B cell (primary cell): ENCODE measurements at regions not wholly inside any gene's neighbourhood (a gene's known extent, or its start where the extent isn't known, plus 50 kb on each side); places are given as distances from the start of the nearest gene placed in this dataset.

ENCODE experiments used
- ATAC-seq: fragments of 200-7000 bp; cut with Tn5 transposase; one replicate; pipeline ENCODE4 v1.10.0; 2021; ENCODE audit warnings: low read depth, mild to moderate bottlenecking, moderate number of reproducible peaks, moderate library complexity
- CTCF ChIA-PET: fragments of 350-600 bp; sonication (Branson Sonifier 250); formaldehyde crosslinking; loops from one replicate; lab custom pipeline; 2021; ENCODE audit warnings: antibody characterized with exemption, inconsistent platforms; lab: Charles Lee
- POLR2A ChIA-PET: fragments of 350-600 bp; sonication (Branson Sonifier 250); formaldehyde crosslinking; loops from one replicate; lab custom pipeline; 2021; ENCODE audit warnings: antibody characterized with exemption; lab: Charles Lee
- DNase-seq: peaks from one replicate; pipeline ENCODE4 v3.0.0; 2013
- H2AFZ ChIP-seq: 2 replicates; pipeline ENCODE4 v1.6.1; 2012; ENCODE audit warnings: mild to moderate bottlenecking, low read depth, low read length; ENCODE audit not compliant: insufficient read depth, poor library complexity, severe bottlenecking
- H3K27ac ChIP-seq, 2 donors: 1 replicate in 1 of 2; 2 replicates in 1 of 2; pipeline ENCODE4 v1.5.1; 2012 to 2013; ENCODE audit warnings: low read length in 2 of 2, mild to moderate bottlenecking in 2 of 2, moderate library complexity in 1 of 2
- H3K27me3 ChIP-seq, 4 experiments: fragments of 200-600 bp in 1 of 4; sonication (generic) in 1 of 4; replicated peaks in 1 of 4; 1 replicate in 2 of 4; 2 replicates in 2 of 4; pipeline versions ENCODE4 v1.6.1 to v1.7.0; 2013 to 2016; ENCODE audit warnings: low read length in 3 of 4, mild to moderate bottlenecking in 2 of 4, mixed read lengths in 1 of 4, moderate library complexity in 1 of 4; ENCODE audit not compliant: insufficient read depth in 4 of 4, control insufficient read depth in 3 of 4; ENCODE audit errors: control extremely low read depth in 1 of 4
- H3K36me3 ChIP-seq, 2 experiments: replicated peaks in 1 of 2; 1 replicate in 1 of 2; 2 replicates in 1 of 2; pipeline versions ENCODE4 v1.6.1 to v1.7.1; 2013; ENCODE audit warnings: low read length in 1 of 2; ENCODE audit not compliant: insufficient read depth in 2 of 2, control insufficient read depth in 1 of 2; ENCODE audit errors: control extremely low read depth in 1 of 2, extremely low read depth in 1 of 2
- H3K4me1 ChIP-seq, 2 donors: fragments of 200-600 bp in 1 of 2; sonication (generic) in 1 of 2; 1 replicate in 1 of 2; 2 replicates in 1 of 2; pipeline versions ENCODE4 v1.5.1 to v1.6.1; 2013 to 2017; ENCODE audit warnings: low read length in 2 of 2; ENCODE audit not compliant: control insufficient read depth in 2 of 2, insufficient read depth in 2 of 2
- H3K4me2 ChIP-seq: replicated peaks from 2 replicates; pipeline ENCODE3; 2012; ENCODE audit warnings: mild to moderate bottlenecking, low read depth, low read length; ENCODE audit not compliant: poor library complexity, severe bottlenecking
- H3K4me3 ChIP-seq, 5 experiments: fragments of 200-600 bp in 1 of 5; sonication (generic) in 1 of 5; 1 replicate in 3 of 5; 2 replicates in 2 of 5; pipeline versions ENCODE4 v1.5.1 to v1.7.0; 2011 to 2016; ENCODE audit warnings: low read length in 4 of 5, mild to moderate bottlenecking in 4 of 5, low read depth in 2 of 5, control low read depth in 1 of 5, moderate library complexity in 1 of 5; ENCODE audit not compliant: insufficient read depth in 1 of 5; ENCODE audit errors: control extremely low read depth in 1 of 5, extremely low read depth in 1 of 5
- H3K79me2 ChIP-seq: fragments of 200-600 bp; sonication (generic); one replicate; pipeline ENCODE4 v1.6.0; 2016; ENCODE audit warnings: low read length; ENCODE audit not compliant: control insufficient read depth, insufficient read depth
- H3K9ac ChIP-seq: fragments of 200-600 bp; sonication (generic); 2 replicates; pipeline ENCODE4 v1.6.1; 2017; ENCODE audit warnings: mild to moderate bottlenecking, low read length, moderate library complexity
- H3K9me3 ChIP-seq, 3 donors: one replicate each; pipeline versions ENCODE4 v1.6.1 to v1.7.1; 2013; ENCODE audit warnings: low read length in 2 of 3; ENCODE audit not compliant: control insufficient read depth in 2 of 3, insufficient read depth in 1 of 3; ENCODE audit errors: control extremely low read depth in 1 of 3
- H4K20me1 ChIP-seq: 2 replicates; pipeline ENCODE4 v1.6.0; 2012; ENCODE audit warnings: mild to moderate bottlenecking, low read length; ENCODE audit not compliant: insufficient read depth, control insufficient read depth, poor library complexity, severe bottlenecking
- H3K27ac Mint-ChIP-seq: one replicate; pipeline ENCODE4 v1.8.0; 2021; ENCODE audit warnings: mixed read lengths
- H3K27me3 Mint-ChIP-seq: one replicate; pipeline ENCODE4 v1.8.0; 2021; ENCODE audit warnings: mixed read lengths
- H3K4me1 Mint-ChIP-seq: one replicate; pipeline ENCODE4 v1.8.0; 2021; ENCODE audit warnings: mixed read lengths
- H3K4me3 Mint-ChIP-seq: one replicate; pipeline ENCODE4 v1.8.0; 2021; ENCODE audit warnings: mixed read lengths
- H3K9me3 Mint-ChIP-seq: one replicate; pipeline ENCODE4 v1.8.0; 2022; ENCODE audit warnings: mixed read lengths; ENCODE audit not compliant: insufficient read depth
- EZH2 ChIP-seq: IDR thresholded peaks from 2 replicates; pipeline ENCODE4 v1.6.1; 2012; ENCODE audit warnings: borderline replicate concordance, low read depth, mild to moderate bottlenecking, moderate library complexity, low read length; ENCODE audit not compliant: insufficient read depth, poor library complexity, severe bottlenecking
- WGBS: methylation state at CpG from one replicate; pipeline ENCODE4 v1.1.5; 2013; ENCODE audit warnings: missing lambda C conversion rate; ENCODE audit not compliant: insufficient coverage; 5-methylcytosine and 5-hydroxymethylcytosine counted together
- intact Hi-C: fragments of 100-400 bp; cut with micrococcal nuclease; formaldehyde crosslinking; loops from one replicate; pipeline ENCODE4 v1.10.0; 2022
- TF ChIP-seq, protein P1 (sequence below): fragments of 200-600 bp; IDR thresholded peaks from one replicate; pipeline ENCODE4 v1.8.0; 2022; ENCODE audit warnings: antibody characterized with exemption, mild to moderate bottlenecking

DNA sequence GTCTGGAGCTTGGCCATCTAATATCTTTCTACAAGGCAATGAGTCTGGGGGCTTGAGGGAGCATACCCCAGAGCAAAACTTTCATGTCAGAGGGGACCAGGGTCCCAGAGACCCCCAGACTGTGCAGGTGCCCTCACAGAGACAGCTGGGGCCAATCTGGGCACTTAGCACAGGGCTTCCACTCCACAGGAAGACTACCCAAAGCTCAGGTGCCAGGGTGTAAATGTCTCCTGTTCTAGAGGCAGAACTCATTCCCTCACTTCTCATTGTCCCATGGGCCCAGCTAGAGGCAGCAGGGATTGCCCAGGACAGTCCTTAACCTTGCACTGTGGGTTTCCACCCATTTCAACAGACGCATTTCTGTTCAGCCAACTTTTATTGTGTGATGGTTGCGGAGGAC lies 246.9 kb downstream of the ACTR3B start:
- no peak overlapping the region for H3K27ac Mint-ChIP-seq
- H3K4me2 ChIP-seq = no peak overlapping the region
- H3K27me3 ChIP-seq = no peaks in the 10 kb centered on the region
- H3K9ac ChIP-seq = no peak overlapping the region
- WGBS = no CpG with 5 or more reads among the region's 2 CpGs
- H3K4me1 ChIP-seq = no peaks in the 10 kb centered on the region
- ChIA-PET CTCF (no interaction called here), POLR2A (no interaction called here)
- peaks cover 5% of the 10 kb centered on the region for H3K9me3 Mint-ChIP-seq
- H4K20me1 ChIP-seq = no peaks in the 10 kb centered on the region
- DNase-seq (no peak), ATAC-seq (no peak)
- no peaks in the 10 kb centered on the region for H3K4me1 Mint-ChIP-seq
- no peaks in the 10 kb centered on the region for H3K27me3 Mint-ChIP-seq
- H3K4me3 ChIP-seq = no peak overlapping the region
- H3K27ac ChIP-seq = no peak overlapping the region
- H3K9me3 ChIP-seq = peaks cover 0 to 6% (median 0%) of the 10 kb centered on the region in 3 donors
- H3K36me3 ChIP-seq = no peaks in the 10 kb centered on the region
- intact Hi-C loops = no loop called here
- TF ChIP-seq EZH2 = no peak
- TF ChIP-seq, protein P1, sequence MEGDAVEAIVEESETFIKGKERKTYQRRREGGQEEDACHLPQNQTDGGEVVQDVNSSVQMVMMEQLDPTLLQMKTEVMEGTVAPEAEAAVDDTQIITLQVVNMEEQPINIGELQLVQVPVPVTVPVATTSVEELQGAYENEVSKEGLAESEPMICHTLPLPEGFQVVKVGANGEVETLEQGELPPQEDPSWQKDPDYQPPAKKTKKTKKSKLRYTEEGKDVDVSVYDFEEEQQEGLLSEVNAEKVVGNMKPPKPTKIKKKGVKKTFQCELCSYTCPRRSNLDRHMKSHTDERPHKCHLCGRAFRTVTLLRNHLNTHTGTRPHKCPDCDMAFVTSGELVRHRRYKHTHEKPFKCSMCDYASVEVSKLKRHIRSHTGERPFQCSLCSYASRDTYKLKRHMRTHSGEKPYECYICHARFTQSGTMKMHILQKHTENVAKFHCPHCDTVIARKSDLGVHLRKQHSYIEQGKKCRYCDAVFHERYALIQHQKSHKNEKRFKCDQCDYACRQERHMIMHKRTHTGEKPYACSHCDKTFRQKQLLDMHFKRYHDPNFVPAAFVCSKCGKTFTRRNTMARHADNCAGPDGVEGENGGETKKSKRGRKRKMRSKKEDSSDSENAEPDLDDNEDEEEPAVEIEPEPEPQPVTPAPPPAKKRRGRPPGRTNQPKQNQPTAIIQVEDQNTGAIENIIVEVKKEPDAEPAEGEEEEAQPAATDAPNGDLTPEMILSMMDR = no peak
- no peaks in the 10 kb centered on the region for H3K79me2 ChIP-seq
- H2AFZ ChIP-seq = no peak overlapping the region
- no peak overlapping the region for H3K4me3 Mint-ChIP-seq

DNA sequence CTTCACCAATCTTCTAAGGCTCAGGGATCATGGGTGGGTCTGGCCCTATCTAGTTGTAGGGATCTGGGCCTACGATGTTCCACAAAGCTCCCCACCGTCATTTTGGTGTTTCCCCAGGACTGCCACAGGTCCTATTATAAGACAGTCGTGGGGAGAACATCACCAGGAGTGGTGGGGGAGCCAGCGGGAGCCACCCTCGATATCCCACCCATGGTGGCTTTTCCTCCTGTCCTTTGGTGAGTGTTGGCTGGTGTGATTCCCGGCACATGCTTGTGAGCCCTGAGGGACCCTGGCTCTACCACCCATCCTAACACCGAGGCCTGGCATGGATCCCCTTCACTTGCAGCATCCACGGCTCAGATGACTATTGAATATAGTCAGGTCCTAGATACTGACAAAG lies 247.4 kb downstream of the ACTR3B start:
- H3K27ac ChIP-seq = no peak overlapping the region
- H3K27me3 ChIP-seq = no peaks in the 10 kb centered on the region
- Mint-ChIP-seq H3K27ac (no peak overlapping the region), H3K4me1 (no peaks in the 10 kb centered on the region), H3K27me3 (no peaks in the 10 kb centered on the region), H3K9me3 (peaks cover 1% of the 10 kb centered on the region), H3K4me3 (no peak overlapping the region)
- no peak for DNase-seq
- no peaks in the 10 kb centered on the region for H3K36me3 ChIP-seq
- H3K4me3 ChIP-seq = no peak overlapping the region
- H3K4me1 ChIP-seq = no peaks in the 10 kb centered on the region
- no peaks in the 10 kb centered on the region for H3K79me2 ChIP-seq
- no peak for ATAC-seq
- 88% methylated on average over 6 of the region's 8 CpGs for WGBS
- no peak overlapping the region for H3K4me2 ChIP-seq
- H2AFZ ChIP-seq = no peak overlapping the region
- CTCF ChIA-PET = no interaction called here
- no peak overlapping the region for H3K9ac ChIP-seq
- intact Hi-C loops = no loop called here
- H3K9me3 ChIP-seq = peaks cover 0 to 8% (median 0%) of the 10 kb centered on the region in 3 donors
- H4K20me1 ChIP-seq = no peaks in the 10 kb centered on the region
- POLR2A ChIA-PET = no interaction called here
- TF ChIP-seq, protein P1 = no peak
- no peak for TF ChIP-seq EZH2
